ENCODE measurements at regions not wholly inside any gene's neighbourhood (a gene's known extent, or its start where the extent isn't known, plus 50 kb on each side); places are given as distances from the start of the nearest gene placed in this dataset.

GRCh38 chr20:60420676-60421229 lies 462.5 kb downstream of the CDH26 start:
- in situ Hi-C loops (cut with HindIII; ENCODE audit: low sequenced_read_pairs) = no loop called here
- TF ChIP-seq CTCF (IDR thresholded peaks at IDR 0.05; ENCODE audit: low read depth, low read length) = no peak
- no peak for DNase-seq (ENCODE audit: low read depth, low spot score)
- no peak overlapping the region for H3K4me3 ChIP-seq (ENCODE audit: low read depth, low read length)

DNA sequence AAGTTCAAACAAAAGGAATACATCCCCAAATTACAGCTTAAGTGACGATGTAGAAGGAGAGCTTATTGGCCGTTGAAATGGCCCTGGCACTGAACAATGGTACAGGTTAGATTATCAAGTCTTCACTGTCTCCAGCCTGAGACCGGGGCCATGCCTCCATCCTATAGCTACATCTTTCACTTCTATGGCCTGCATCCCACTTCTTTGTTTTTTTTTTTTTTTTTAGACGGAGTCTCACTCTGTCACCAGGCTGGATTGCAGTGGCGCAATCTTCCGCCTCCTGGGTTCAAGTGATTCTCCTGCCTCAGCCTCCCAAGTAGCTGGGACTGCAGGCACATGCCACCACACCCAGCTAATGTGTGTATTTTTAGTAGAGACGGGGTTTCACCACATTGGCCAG lies 464.6 kb downstream of the CDH26 start:
- no peak overlapping the region for H3K4me3 ChIP-seq (ENCODE audit: low read depth, low read length)
- in situ Hi-C loops (cut with HindIII; ENCODE audit: low sequenced_read_pairs) = no loop called here
- TF ChIP-seq CTCF (IDR thresholded peaks at IDR 0.05; ENCODE audit: low read depth, low read length) = no peak
- no peak for DNase-seq (ENCODE audit: low read depth, low spot score)

DNA sequence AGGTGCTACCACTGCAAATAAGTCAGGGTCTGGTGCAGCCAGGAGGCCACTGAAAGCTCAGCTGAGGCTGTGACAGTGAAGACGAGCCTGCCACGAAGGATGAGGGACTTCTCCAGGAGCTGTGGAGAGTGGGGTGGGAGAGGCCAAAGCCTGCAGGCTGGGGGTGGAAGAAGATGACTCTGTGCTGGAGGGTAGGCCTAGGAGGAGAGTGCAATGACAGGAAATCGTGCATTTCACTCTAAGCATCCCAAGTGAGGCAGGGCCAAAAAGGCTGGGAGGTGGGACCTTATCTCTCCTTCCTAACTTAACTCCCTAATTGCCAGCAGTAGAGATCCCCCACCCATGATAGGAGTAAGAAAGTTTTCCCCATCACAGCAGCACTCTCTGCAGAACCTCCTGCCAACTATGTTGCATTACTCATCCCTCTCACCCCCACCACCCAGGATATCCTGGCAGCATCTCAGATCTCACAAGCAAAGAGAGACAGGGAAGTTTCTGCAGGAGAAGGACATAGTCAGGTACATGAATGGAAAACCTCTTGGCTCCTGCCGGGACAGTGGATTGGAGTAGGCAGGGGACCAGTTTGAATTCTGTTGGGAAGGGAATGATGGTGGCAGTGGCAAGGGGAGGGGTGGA lies 466.2 kb downstream of the CDH26 start:
- no peak for TF ChIP-seq CTCF (IDR thresholded peaks at IDR 0.05; ENCODE audit: low read depth, low read length)
- no peak overlapping the region for H3K4me3 ChIP-seq (ENCODE audit: low read depth, low read length)
- no peak for DNase-seq (ENCODE audit: low read depth, low spot score)
- in situ Hi-C loops (cut with HindIII; ENCODE audit: low sequenced_read_pairs) = no loop called here

DNA sequence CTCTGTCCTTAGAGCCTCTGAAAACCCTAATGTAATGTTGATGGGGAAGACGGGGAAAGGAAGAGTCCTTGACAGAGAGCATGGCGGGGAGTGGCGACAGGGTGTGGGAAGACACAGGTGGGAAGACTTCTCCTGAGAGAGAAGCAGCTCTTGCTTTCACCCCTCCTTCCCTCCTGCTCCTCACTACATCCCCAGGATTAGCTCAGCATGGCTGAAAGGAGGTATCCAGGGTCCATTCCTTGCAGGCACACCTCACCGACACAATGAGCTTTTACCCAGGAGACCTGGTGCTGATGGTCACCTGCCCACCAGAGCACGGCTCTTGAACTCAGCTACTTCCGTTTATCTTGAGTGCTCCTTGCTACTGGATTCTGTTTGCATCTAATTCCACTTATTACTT lies 469.3 kb downstream of the CDH26 start:
- no peak for DNase-seq (ENCODE audit: low read depth, low spot score)
- no peak overlapping the region for H3K4me3 ChIP-seq (ENCODE audit: low read depth, low read length)
- in situ Hi-C loops (cut with HindIII; ENCODE audit: low sequenced_read_pairs) = no loop called here
- no peak for TF ChIP-seq CTCF (IDR thresholded peaks at IDR 0.05; ENCODE audit: low read depth, low read length)

GRCh38 chr20:60428651-60429050 lies 470.4 kb downstream of the CDH26 start:
- no peak for TF ChIP-seq CTCF (IDR thresholded peaks at IDR 0.05; ENCODE audit: low read depth, low read length)
- H3K4me3 ChIP-seq (ENCODE audit: low read depth, low read length) = no peak overlapping the region
- in situ Hi-C loops (cut with HindIII; ENCODE audit: low sequenced_read_pairs) = no loop called here
- DNase-seq (ENCODE audit: low read depth, low spot score) = no peak

- in situ Hi-C loops (cut with HindIII; ENCODE audit: low sequenced_read_pairs) = no loop called here
- H3K4me3 ChIP-seq (ENCODE audit: low read depth, low read length) = no peak overlapping the region
- DNase-seq (ENCODE audit: low read depth, low spot score) = no peak
- no peak for TF ChIP-seq CTCF (IDR thresholded peaks at IDR 0.05; ENCODE audit: low read depth, low read length)
These were observed 472.3 kb downstream of the CDH26 start for GRCh38 chr20:60430516-60431001.
